Kidney epithelial cell (primary cell): ENCODE measurements at regions not wholly inside any gene's neighbourhood (a gene's known extent, or its start where the extent isn't known, plus 50 kb on each side); places are given as distances from the start of the nearest gene placed in this dataset.
A peak's percentile ranks its signal among the peaks of the same experiment; 100 is the strongest.

Experiments
- DNase-seq: peaks from one replicate; pipeline ENCODE4 v3.0.0-alpha.2; 2010; ENCODE audit warnings: low read depth
- H3K27me3 ChIP-seq: 2 replicates; pipeline ENCODE4 v1.6.0; 2011; ENCODE audit warnings: low read length; ENCODE audit not compliant: control insufficient read depth, insufficient read depth
- H3K36me3 ChIP-seq: 2 replicates; pipeline ENCODE4 v1.5.1; 2011; ENCODE audit warnings: low read length; ENCODE audit not compliant: control insufficient read depth, insufficient read depth
- H3K4me3 ChIP-seq: 2 replicates; pipeline ENCODE4 v1.5.1; 2011; ENCODE audit warnings: low read depth, mild to moderate bottlenecking, control low read depth, low read length
- TF ChIP-seq, protein P1 (sequence below): IDR thresholded peaks from 2 replicates; pipeline ENCODE4 v1.5.1; 2011; ENCODE audit warnings: mild to moderate bottlenecking, moderate library complexity, low read length, control low read depth, inconsistent platforms; ENCODE audit not compliant: insufficient read depth, poor library complexity, severe bottlenecking

DNA sequence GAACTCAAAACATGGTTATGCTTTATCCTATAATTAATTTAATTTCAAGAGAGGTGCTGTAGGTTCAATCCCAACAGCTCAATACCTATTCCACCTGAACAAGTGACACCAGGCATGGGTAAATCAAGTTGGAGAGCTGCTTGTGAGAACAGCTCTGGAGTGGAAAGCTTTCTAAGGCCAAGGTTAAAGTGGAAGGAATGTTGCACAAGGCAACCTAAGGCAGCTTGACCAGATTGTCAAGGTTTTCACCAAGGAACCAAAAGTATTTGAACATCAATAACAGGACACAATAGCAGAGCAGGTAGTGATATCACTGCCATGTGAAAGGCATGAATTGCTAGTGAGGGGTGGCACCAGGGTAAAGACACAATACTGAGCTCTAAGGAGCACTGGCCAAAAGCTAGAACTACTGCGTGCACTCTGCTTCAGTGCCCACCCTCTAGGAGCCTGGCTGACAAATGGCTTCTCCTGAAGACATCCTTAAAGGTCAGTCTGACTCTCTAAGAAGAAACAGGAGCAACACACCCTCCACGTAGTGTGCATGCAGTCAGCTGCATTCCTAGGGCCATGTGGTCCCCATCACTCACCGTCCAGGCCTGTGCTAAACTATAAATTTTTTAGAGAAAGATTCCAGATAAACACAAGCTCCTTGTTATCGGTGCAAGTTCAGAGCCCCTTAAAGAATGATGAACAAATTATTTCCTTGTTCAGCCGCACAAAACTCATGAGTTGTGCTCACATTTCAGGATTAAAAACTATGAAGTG is 677.7 kb upstream of the KLF4 start:
- H3K36me3 ChIP-seq, result no peaks in the 10 kb centered on the region
- no peak for DNase-seq
- no peak overlapping the region for H3K4me3 ChIP-seq
- no peaks in the 10 kb centered on the region for H3K27me3 ChIP-seq
- TF ChIP-seq, protein P1, sequence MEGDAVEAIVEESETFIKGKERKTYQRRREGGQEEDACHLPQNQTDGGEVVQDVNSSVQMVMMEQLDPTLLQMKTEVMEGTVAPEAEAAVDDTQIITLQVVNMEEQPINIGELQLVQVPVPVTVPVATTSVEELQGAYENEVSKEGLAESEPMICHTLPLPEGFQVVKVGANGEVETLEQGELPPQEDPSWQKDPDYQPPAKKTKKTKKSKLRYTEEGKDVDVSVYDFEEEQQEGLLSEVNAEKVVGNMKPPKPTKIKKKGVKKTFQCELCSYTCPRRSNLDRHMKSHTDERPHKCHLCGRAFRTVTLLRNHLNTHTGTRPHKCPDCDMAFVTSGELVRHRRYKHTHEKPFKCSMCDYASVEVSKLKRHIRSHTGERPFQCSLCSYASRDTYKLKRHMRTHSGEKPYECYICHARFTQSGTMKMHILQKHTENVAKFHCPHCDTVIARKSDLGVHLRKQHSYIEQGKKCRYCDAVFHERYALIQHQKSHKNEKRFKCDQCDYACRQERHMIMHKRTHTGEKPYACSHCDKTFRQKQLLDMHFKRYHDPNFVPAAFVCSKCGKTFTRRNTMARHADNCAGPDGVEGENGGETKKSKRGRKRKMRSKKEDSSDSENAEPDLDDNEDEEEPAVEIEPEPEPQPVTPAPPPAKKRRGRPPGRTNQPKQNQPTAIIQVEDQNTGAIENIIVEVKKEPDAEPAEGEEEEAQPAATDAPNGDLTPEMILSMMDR, result no peak

DNA sequence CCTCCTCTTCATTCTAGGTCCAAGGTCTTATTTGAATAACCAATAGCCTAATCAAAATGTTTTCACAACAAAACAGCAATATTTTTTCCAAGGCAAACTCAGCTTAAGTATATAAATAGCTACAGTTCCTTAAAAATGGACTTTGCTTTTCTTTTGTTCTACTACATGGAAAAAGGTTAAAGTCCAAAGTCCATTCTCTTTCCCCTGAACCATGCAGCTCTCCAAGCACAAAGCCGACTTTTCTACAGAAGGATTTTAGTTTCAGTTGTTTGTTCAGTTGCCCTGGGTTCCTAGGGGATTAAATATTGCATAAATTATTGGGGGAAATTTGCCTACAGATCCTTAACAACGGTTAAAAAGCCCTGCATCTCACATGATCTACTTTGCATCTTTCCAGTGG is 677.0 kb upstream of the KLF4 start:
- TF ChIP-seq, protein P1, result no peak
- DNase-seq, result no peak
- H3K27me3 ChIP-seq, result no peaks in the 10 kb centered on the region
- H3K4me3 ChIP-seq, result no peak overlapping the region
- H3K36me3 ChIP-seq, result no peaks in the 10 kb centered on the region

DNA sequence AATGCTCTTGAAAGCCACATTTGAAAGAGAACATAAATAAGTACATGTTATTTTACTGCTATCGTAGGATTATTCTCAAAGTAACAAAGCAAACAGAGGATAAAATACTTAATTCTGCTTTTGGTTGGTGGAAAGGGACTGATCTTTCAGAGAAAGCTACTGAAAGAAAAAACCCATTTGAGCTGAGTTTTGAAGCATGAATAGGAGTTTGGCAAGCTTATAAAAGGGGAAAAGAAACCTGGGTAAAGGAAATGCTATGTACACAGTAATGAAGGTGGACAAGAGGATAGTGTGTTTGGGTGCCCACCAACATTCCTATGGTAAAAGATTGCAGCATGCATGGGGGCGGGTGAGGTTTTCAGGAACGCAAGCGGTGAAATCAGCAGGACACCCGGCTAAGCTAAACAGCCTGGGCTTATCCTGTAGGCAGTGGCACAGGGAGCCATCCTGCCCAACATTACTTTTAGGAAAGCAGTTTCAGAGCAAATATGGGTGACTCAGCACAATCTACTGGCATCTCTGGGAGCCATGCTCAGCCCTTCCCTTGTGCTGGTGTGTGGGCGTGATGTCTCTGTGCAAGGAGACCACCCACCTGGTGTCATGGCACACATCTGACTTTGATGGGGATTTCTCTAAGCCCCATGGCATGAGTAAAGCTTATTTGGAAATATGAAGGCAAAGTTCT is 673.9 kb upstream of the KLF4 start:
- no peaks in the 10 kb centered on the region for H3K27me3 ChIP-seq
- H3K36me3 ChIP-seq, result no peaks in the 10 kb centered on the region
- no peak for DNase-seq
- H3K4me3 ChIP-seq, result no peak overlapping the region
- TF ChIP-seq, protein P1, result no peak

DNA sequence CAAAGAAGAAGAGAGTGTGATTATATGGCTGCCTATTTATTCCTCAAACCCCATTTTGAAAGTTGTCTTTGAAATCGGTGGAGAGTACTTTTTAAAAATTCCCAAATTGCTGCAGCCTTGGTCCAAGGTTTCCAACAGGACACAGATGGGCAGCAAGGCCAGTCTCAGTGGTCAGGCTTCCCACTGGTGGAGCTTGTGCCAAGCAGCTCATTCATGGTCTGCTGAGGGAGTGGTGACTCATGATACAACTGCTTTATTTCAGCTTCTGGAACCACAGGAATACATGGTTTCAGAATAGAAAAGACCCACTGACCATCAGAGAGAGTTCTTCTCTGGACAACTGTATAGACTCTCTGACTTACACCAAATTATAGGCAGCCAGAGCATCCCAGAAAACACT is 673.1 kb upstream of the KLF4 start:
- Histone ChIP-seq H3K27me3 (no peaks in the 10 kb centered on the region), H3K36me3 (no peaks in the 10 kb centered on the region), H3K4me3 (no peak overlapping the region)
- TF ChIP-seq, protein P1, result no peak
- DNase-seq, result peak; percentile 72

DNA sequence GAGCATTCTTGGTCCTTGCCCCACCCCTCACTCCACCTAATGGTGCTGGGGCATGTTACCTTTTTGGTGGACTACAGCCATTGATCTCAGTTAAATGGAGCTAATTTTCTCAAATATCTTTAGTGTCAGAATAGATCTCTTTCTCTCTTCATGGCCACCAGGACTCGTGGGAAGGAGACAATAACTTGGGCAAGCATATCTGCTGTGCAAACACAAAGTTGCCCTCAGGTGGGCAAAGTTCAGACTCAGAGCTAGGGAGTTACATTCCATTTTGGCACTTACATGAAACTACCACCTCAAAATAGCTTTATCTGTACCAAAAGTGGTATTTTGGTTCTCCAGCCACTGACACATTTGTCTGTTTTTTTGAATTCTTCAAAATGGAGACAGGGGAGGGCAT is 671.9 kb upstream of the KLF4 start:
- TF ChIP-seq, protein P1, result no peak
- Histone ChIP-seq H3K27me3 (no peaks in the 10 kb centered on the region), H3K36me3 (no peaks in the 10 kb centered on the region), H3K4me3 (no peak overlapping the region)
- DNase-seq, result no peak
